ENCODE measurements at regions not wholly inside any gene's neighbourhood (a gene's known extent, or its start where the extent isn't known, plus 50 kb on each side); places are given as distances from the start of the nearest gene placed in this dataset.

DNA sequence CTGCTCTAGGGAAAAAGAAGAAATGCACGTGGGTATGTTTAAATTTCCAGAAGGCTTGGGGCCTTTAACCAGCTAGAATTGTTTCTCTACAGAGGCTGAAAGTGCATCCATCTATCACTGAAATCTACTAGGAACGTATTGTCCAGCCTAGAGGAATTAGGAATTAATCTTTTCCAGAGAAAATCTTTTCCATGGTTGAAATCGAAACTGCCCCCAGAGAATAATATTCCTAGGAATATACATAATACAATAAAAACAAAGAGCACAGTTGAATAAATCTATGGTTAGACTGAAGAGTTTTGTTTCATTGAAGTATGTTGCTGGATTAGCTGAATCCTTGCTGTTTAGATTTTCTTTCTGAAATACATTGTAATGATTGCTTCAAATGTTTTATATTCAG, 378.5 kb downstream of the PLK2 start:
- TF ChIP-seq CTCF (IDR thresholded peaks at IDR 0.05; ENCODE audit: low read depth, low read length) = no peak
- no peak for DNase-seq (ENCODE audit: extremely low read depth, low read depth)

DNA sequence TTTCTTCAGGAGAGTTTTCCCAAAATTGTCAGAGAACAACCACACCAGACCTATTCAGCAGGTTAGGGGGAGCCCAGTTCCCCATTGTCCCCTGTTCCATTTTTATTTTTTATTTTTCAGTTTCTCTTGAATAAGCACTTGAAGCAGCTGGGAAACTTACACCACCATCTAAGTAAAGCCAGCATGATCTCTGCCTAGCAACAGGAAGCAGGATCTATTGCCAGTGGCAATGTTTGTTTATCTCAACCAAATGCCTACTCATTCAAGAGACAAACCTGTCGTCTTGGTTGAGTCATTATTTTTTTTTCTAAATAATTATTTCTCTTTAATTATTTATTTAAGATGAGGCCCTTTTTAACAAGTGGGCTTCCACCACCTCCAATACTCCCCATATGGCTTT, 379.3 kb downstream of the PLK2 start:
- no peak for DNase-seq (ENCODE audit: extremely low read depth, low read depth)

DNA sequence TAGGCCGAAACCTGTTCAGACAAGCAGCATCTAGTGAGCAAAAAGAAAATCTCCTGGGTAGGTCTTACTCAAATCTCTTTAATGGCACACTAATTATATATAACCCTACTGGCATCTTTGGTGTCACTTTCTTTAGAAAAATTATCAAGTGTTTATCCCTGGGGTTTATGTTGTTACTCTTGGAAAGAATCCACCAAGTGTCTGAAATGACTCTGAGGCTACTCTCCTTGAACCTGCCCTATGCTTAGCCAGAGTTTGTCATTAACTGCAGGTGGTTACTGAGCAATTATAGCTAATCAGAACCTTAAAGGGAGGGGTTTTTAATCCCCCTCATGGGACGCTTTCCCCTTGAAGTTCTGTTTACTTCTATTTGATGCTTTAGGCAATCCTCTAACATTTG, 381.9 kb downstream of the PLK2 start:
- DNase-seq (ENCODE audit: extremely low read depth, low read depth) = no peak
- no peak for TF ChIP-seq CTCF (IDR thresholded peaks at IDR 0.05; ENCODE audit: low read depth, low read length)

More for the DNA sequence above, 379.3 kb downstream of the PLK2 start:
- no peak for TF ChIP-seq CTCF (IDR thresholded peaks at IDR 0.05; ENCODE audit: low read depth, low read length)

- no peak for TF ChIP-seq CTCF (IDR thresholded peaks at IDR 0.05; ENCODE audit: low read depth, low read length)
- DNase-seq (ENCODE audit: extremely low read depth, low read depth) = no peak
These were observed 382.5 kb downstream of the PLK2 start for GRCh38 chr5:58077416-58077815.

- DNase-seq (ENCODE audit: extremely low read depth, low read depth) = no peak
- no peak for TF ChIP-seq CTCF (IDR thresholded peaks at IDR 0.05; ENCODE audit: low read depth, low read length)
These were observed 383.2 kb downstream of the PLK2 start for GRCh38 chr5:58076483-58077257.

- DNase-seq (ENCODE audit: extremely low read depth, low read depth) = no peak
- TF ChIP-seq CTCF (IDR thresholded peaks at IDR 0.05; ENCODE audit: low read depth, low read length) = no peak
These were observed 384.0 kb downstream of the PLK2 start for GRCh38 chr5:58075907-58076306.

- DNase-seq (ENCODE audit: extremely low read depth, low read depth) = no peak
- no peak for TF ChIP-seq CTCF (IDR thresholded peaks at IDR 0.05; ENCODE audit: low read depth, low read length)
These were observed 385.2 kb downstream of the PLK2 start for GRCh38 chr5:58074717-58075116.

Measured in AG09319 (cell line).